ENCODE measurements at regions not wholly inside any gene's neighbourhood (a gene's known extent, or its start where the extent isn't known, plus 50 kb on each side); places are given as distances from the start of the nearest gene placed in this dataset.

- RAD21 ChIA-PET (ENCODE audit: low non-redundant PET in 1 of 2, low total read pairs in 2 of 2, uncharacterized antibody in 2 of 2, unreplicated experiment in 2 of 2) = no interaction called here
- Histone ChIP-seq H2AFZ (ENCODE audit: low read depth, low read length, poor library complexity, severe bottlenecking) (no peak overlapping the region), H3K27ac (ENCODE audit: low read depth, low read length) (no peak overlapping the region), H3K4me2 (ENCODE audit: low read length) (no peak overlapping the region), H3K4me3 (replicated peaks in 1 of 2; ENCODE audit: low read depth in 1 of 2, low read length in 2 of 2) (no peak overlapping the region), H4K20me1 (ENCODE audit: insufficient read depth) (no peaks in the 10 kb centered on the region), H3K9me3 (ENCODE audit: control insufficient read depth in 1 of 2, insufficient read depth in 1 of 2, low read depth in 1 of 2, low read length in 2 of 2) (no peaks in the 10 kb centered on the region), H3K4me1 (ENCODE audit: control insufficient read depth in 1 of 2, insufficient read depth in 2 of 2, low read length in 2 of 2) (no peaks in the 10 kb centered on the region), H3K27me3 (ENCODE audit: insufficient read depth, low read length) (no peaks in the 10 kb centered on the region), H3K36me3 (ENCODE audit: control insufficient read depth in 1 of 2, insufficient read depth in 2 of 2, low read length in 2 of 2) (no peaks in the 10 kb centered on the region), H3K9ac (ENCODE audit: low read length) (no peak overlapping the region), H3K79me2 (ENCODE audit: insufficient read depth, low read length) (no peaks in the 10 kb centered on the region), H3K9me2 (ENCODE audit: insufficient read depth) (no peaks in the 10 kb centered on the region)
- no TSS peak for BruUV-seq (replicated peaks)
- intact Hi-C loops (cut with micrococcal nuclease) = loop anchor here (10.0 kb wide), 1 partner anchor 209 kb away; no protein-coding TSS in a partner anchor
- CTCF ChIA-PET = no interaction called here
- POLR2A ChIA-PET = no interaction called here
- no peak for DNase-seq (ENCODE audit: low read depth, low spot score)
- ATAC-seq = no peak
- no peak for TF ChIP-seq EZH2phosphoT487 (IDR thresholded peaks at IDR 0.05; ENCODE audit: borderline replicate concordance)
- no peak for TF ChIP-seq MAX (IDR thresholded peaks at IDR 0.05)
Measured at GRCh38 chr16:35873472-35873871, 2414.1 kb downstream of the TP53TG3F start.

GRCh38 chr16:35881654-35882053 is 2422.2 kb downstream of the TP53TG3F start:
- ChIA-PET CTCF (no interaction called here), RAD21 (ENCODE audit: low non-redundant PET in 1 of 2, low total read pairs in 2 of 2, uncharacterized antibody in 2 of 2, unreplicated experiment in 2 of 2) (no interaction called here), POLR2A (no interaction called here)
- H2AFZ ChIP-seq (ENCODE audit: low read depth, low read length, poor library complexity, severe bottlenecking) = no peak overlapping the region
- H3K4me2 ChIP-seq (ENCODE audit: low read length) = no peak overlapping the region
- H3K9me2 ChIP-seq (ENCODE audit: insufficient read depth) = no peaks in the 10 kb centered on the region
- H3K4me1 ChIP-seq (ENCODE audit: control insufficient read depth in 1 of 2, insufficient read depth in 2 of 2, low read length in 2 of 2) = no peaks in the 10 kb centered on the region
- no peaks in the 10 kb centered on the region for H4K20me1 ChIP-seq (ENCODE audit: insufficient read depth)
- DNase-seq (ENCODE audit: low read depth, low spot score) (no peak), ATAC-seq (no peak)
- no peak overlapping the region for H3K27ac ChIP-seq (ENCODE audit: low read depth, low read length)
- H3K27me3 ChIP-seq (ENCODE audit: insufficient read depth, low read length) = no peaks in the 10 kb centered on the region
- intact Hi-C loops (cut with micrococcal nuclease) = loop anchor here (5.0 to 10.0 kb wide), 4 partner anchors 34 to 297 kb away; no protein-coding TSS in a partner anchor
- no peaks in the 10 kb centered on the region for H3K9me3 ChIP-seq (ENCODE audit: control insufficient read depth in 1 of 2, insufficient read depth in 1 of 2, low read depth in 1 of 2, low read length in 2 of 2)
- no peak overlapping the region for H3K4me3 ChIP-seq (replicated peaks in 1 of 2; ENCODE audit: low read depth in 1 of 2, low read length in 2 of 2)
- no TSS peak for BruUV-seq (replicated peaks)
- H3K36me3 ChIP-seq (ENCODE audit: control insufficient read depth in 1 of 2, insufficient read depth in 2 of 2, low read length in 2 of 2) = no peaks in the 10 kb centered on the region
- H3K79me2 ChIP-seq (ENCODE audit: insufficient read depth, low read length) = no peaks in the 10 kb centered on the region
- no peak overlapping the region for H3K9ac ChIP-seq (ENCODE audit: low read length)
- TF ChIP-seq TCF7L2 (IDR thresholded peaks at IDR 0.05; ENCODE audit: borderline replicate concordance, extremely low read depth, insufficient read depth, insufficient read length) (no peak), REST (IDR thresholded peaks at IDR 0.05; ENCODE audit: low read depth) (no peak), RAD21 (IDR thresholded peaks at IDR 0.05; ENCODE audit: low read depth) (no peak), MAX (IDR thresholded peaks at IDR 0.05) (no peak), SIN3A (IDR thresholded peaks at IDR 0.05; ENCODE audit: low read depth) (no peak), ZFX (IDR thresholded peaks at IDR 0.05) (no peak), EZH2 (IDR thresholded peaks at IDR 0.05) (no peak), POLR2AphosphoS5 (IDR thresholded peaks at IDR 0.05; ENCODE audit: low read depth, low read length) (no peak)

All from HCT116 (cell line).